ENCODE measurements at regions not wholly inside any gene's neighbourhood (a gene's known extent, or its start where the extent isn't known, plus 50 kb on each side); places are given as distances from the start of the nearest gene placed in this dataset.
A peak's percentile ranks its signal among the peaks of the same experiment; 100 is the strongest.

DNA sequence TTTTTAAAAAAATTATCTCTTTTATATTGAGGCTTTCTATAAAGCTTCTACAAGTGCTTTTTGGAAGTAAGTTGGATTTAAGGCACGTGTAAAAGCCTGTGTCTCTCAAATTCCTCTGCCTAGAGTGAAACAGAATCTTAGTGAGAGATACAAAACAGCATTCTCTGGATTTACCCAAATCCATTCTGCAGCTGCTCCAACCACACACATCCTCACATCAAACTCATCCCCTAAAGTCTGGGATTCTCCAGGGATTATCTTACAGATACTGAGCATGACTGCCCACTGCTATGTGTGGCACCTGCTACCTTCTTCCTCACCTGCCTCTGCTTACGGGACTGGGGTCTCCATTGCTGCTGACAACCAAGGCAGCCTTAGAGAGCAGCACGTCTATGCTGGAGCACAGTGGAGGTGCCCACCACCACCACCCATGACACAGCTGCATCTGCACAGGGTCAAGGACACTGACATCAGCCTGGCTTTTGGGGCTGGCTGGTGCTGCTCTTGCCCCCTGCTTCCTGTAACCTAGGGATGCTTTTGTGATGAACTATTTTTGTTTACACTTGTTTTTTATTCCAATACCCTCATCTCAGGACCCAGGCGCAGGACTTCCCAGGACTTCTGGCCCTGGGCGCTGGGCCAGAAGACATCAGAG lies 139.2 kb upstream of the NAMPT start:
- H2AK5ac ChIP-seq (ENCODE audit: low read length), result no peak overlapping the region
- no peak overlapping the region for H2BK12ac ChIP-seq (ENCODE audit: low read length)
- H3K4me1 ChIP-seq (ENCODE audit: control insufficient read depth in 1 of 2, insufficient read depth in 2 of 2, low read length in 2 of 2), result no peaks in the 10 kb centered on the region
- no peaks in the 10 kb centered on the region for H3K27me3 ChIP-seq (ENCODE audit: insufficient read depth, low read length)
- H3K79me2 ChIP-seq (ENCODE audit: control insufficient read depth, insufficient read depth, low read length, poor library complexity), result no peaks in the 10 kb centered on the region
- no peak overlapping the region for H4K12ac ChIP-seq (ENCODE audit: low read depth, low read length)
- no peak overlapping the region for H4K91ac ChIP-seq (ENCODE audit: low read depth, low read length)
- no peak overlapping the region for H3K18ac ChIP-seq (ENCODE audit: low read length)
- no peak overlapping the region for H3K4ac ChIP-seq (ENCODE audit: low read depth, low read length)
- H4K8ac ChIP-seq (ENCODE audit: low read depth, low read length), result no peak overlapping the region
- no peak overlapping the region for H3K14ac ChIP-seq (ENCODE audit: low read length)
- no peaks in the 10 kb centered on the region for H3K36me3 ChIP-seq (ENCODE audit: control insufficient read depth in 1 of 2, insufficient read depth in 2 of 2, low read length in 2 of 2)
- H3K27ac ChIP-seq (ENCODE audit: low read depth, low read length), result no peak overlapping the region
- peaks cover 4% of the 10 kb centered on the region for H3K9me3 ChIP-seq (ENCODE audit: insufficient read depth, low read depth, low read length)
- no peak for DNase-seq
- H2BK5ac ChIP-seq (ENCODE audit: low read depth, low read length, poor library complexity), result no peak overlapping the region
- H3K23ac ChIP-seq (ENCODE audit: low read length), result no peak overlapping the region
- H3K9ac ChIP-seq (ENCODE audit: low read length), result no peak overlapping the region
- no peaks in the 10 kb centered on the region for H3K79me1 ChIP-seq (ENCODE audit: low read length)
- peak overlapping the region; percentile 42 for H3K4me3 ChIP-seq (ENCODE audit: low read depth, low read length)
- no peak overlapping the region for H2BK120ac ChIP-seq (ENCODE audit: insufficient read depth, low read length, poor library complexity)
- H3K4me2 ChIP-seq (ENCODE audit: low read length), result no peak overlapping the region
- H2AFZ ChIP-seq (ENCODE audit: insufficient read depth, low read length, poor library complexity), result no peak overlapping the region
- no CpG with 5 or more reads among the region's 5 CpGs for whole genome bisulfite sequencing (ENCODE audit: extremely low coverage, insufficient coverage, insufficient read length)

DNA sequence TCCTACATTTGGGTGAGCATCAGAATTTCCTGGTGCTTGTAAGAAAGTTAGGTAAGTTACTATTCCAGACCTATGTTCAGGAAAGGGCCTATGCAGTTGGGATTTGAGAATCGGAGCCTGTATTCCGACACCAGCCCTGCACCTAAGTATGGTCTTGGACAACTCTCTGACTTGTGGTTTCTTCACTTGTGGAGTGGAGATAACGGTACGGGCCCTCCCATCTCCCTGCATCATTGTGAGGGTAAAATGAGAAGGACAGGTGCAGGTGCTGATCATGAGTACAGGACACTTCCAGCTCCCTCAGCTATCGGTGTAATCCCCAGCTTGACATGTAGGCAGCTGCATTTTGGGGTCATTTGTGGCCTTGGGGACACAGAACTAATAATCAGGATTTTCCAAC lies 138.3 kb upstream of the NAMPT start:
- no peak overlapping the region for H3K27ac ChIP-seq (ENCODE audit: low read depth, low read length)
- no peak overlapping the region for H3K4ac ChIP-seq (ENCODE audit: low read depth, low read length)
- no peak overlapping the region for H4K8ac ChIP-seq (ENCODE audit: low read depth, low read length)
- no peak overlapping the region for H3K23ac ChIP-seq (ENCODE audit: low read length)
- H3K9ac ChIP-seq (ENCODE audit: low read length), result no peak overlapping the region
- no peak overlapping the region for H2BK5ac ChIP-seq (ENCODE audit: low read depth, low read length, poor library complexity)
- H3K18ac ChIP-seq (ENCODE audit: low read length), result no peak overlapping the region
- H4K91ac ChIP-seq (ENCODE audit: low read depth, low read length), result no peak overlapping the region
- H3K27me3 ChIP-seq (ENCODE audit: insufficient read depth, low read length), result no peaks in the 10 kb centered on the region
- H2AFZ ChIP-seq (ENCODE audit: insufficient read depth, low read length, poor library complexity), result no peak overlapping the region
- H3K4me2 ChIP-seq (ENCODE audit: low read length), result no peak overlapping the region
- DNase-seq, result no peak
- H3K79me2 ChIP-seq (ENCODE audit: control insufficient read depth, insufficient read depth, low read length, poor library complexity), result no peaks in the 10 kb centered on the region
- H3K4me3 ChIP-seq (ENCODE audit: low read depth, low read length), result no peak overlapping the region
- H2BK12ac ChIP-seq (ENCODE audit: low read length), result no peak overlapping the region
- no peaks in the 10 kb centered on the region for H3K36me3 ChIP-seq (ENCODE audit: control insufficient read depth in 1 of 2, insufficient read depth in 2 of 2, low read length in 2 of 2)
- H3K9me3 ChIP-seq (ENCODE audit: insufficient read depth, low read depth, low read length), result peaks cover 4% of the 10 kb centered on the region
- H3K79me1 ChIP-seq (ENCODE audit: low read length), result no peaks in the 10 kb centered on the region
- no CpG with 5 or more reads among the region's 5 CpGs for WGBS (ENCODE audit: extremely low coverage, insufficient coverage, insufficient read length)
- no peaks in the 10 kb centered on the region for H3K4me1 ChIP-seq (ENCODE audit: control insufficient read depth in 1 of 2, insufficient read depth in 2 of 2, low read length in 2 of 2)
- no peak overlapping the region for H2BK120ac ChIP-seq (ENCODE audit: insufficient read depth, low read length, poor library complexity)
- H4K12ac ChIP-seq (ENCODE audit: low read depth, low read length), result no peak overlapping the region
- H3K14ac ChIP-seq (ENCODE audit: low read length), result no peak overlapping the region
- no peak overlapping the region for H2AK5ac ChIP-seq (ENCODE audit: low read length)

DNA sequence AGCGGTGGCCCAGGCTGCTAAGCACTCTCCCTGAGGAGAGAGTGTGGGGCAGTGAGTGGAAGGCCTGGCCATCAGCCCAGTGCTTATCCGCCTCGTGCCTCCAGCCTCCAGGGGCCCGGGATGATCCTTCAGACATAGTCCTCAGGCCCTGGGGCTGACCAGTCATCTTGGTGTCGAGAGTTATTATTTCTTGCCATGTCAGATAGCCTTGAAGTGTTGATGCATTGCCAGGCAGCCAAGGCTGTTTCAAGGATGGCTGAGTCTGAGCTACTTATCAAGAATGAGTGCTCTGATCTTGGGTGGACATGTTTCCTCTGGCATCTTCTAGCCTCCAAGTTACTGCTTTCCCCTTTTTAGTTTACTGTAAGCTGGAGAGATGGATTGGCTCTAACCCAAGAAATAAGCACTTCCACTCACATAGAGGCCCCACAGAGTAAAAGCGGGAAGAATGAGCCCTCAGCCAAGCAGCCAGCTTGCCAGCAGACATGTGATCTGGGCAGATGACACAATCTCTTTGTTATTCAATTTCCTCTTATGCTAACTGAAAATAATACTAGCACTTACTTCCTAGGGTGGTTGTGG lies 136.5 kb upstream of the NAMPT start:
- Histone ChIP-seq H4K8ac (ENCODE audit: low read depth, low read length) (no peak overlapping the region), H3K79me1 (ENCODE audit: low read length) (no peaks in the 10 kb centered on the region), H2BK5ac (ENCODE audit: low read depth, low read length, poor library complexity) (no peak overlapping the region), H3K4me1 (ENCODE audit: control insufficient read depth in 1 of 2, insufficient read depth in 2 of 2, low read length in 2 of 2) (no peaks in the 10 kb centered on the region), H3K36me3 (ENCODE audit: control insufficient read depth in 1 of 2, insufficient read depth in 2 of 2, low read length in 2 of 2) (no peaks in the 10 kb centered on the region), H3K4me2 (ENCODE audit: low read length) (no peak overlapping the region), H3K18ac (ENCODE audit: low read length) (no peak overlapping the region), H2AFZ (ENCODE audit: insufficient read depth, low read length, poor library complexity) (no peak overlapping the region), H4K12ac (ENCODE audit: low read depth, low read length) (no peak overlapping the region), H3K14ac (ENCODE audit: low read length) (no peak overlapping the region), H2BK120ac (ENCODE audit: insufficient read depth, low read length, poor library complexity) (no peak overlapping the region), H3K9me3 (ENCODE audit: insufficient read depth, low read depth, low read length) (peaks cover 4% of the 10 kb centered on the region), H2BK12ac (ENCODE audit: low read length) (no peak overlapping the region), H3K23ac (ENCODE audit: low read length) (no peak overlapping the region), H2AK5ac (ENCODE audit: low read length) (no peak overlapping the region), H3K4ac (ENCODE audit: low read depth, low read length) (no peak overlapping the region), H3K79me2 (ENCODE audit: control insufficient read depth, insufficient read depth, low read length, poor library complexity) (no peaks in the 10 kb centered on the region), H3K4me3 (ENCODE audit: low read depth, low read length) (no peak overlapping the region), H4K91ac (ENCODE audit: low read depth, low read length) (no peak overlapping the region), H3K9ac (ENCODE audit: low read length) (no peak overlapping the region), H3K27me3 (ENCODE audit: insufficient read depth, low read length) (no peaks in the 10 kb centered on the region), H3K27ac (ENCODE audit: low read depth, low read length) (no peak overlapping the region)
- WGBS (ENCODE audit: extremely low coverage, insufficient coverage, insufficient read length), result no CpG with 5 or more reads among the region's 6 CpGs
- DNase-seq, result peak; percentile 45 to 65

DNA sequence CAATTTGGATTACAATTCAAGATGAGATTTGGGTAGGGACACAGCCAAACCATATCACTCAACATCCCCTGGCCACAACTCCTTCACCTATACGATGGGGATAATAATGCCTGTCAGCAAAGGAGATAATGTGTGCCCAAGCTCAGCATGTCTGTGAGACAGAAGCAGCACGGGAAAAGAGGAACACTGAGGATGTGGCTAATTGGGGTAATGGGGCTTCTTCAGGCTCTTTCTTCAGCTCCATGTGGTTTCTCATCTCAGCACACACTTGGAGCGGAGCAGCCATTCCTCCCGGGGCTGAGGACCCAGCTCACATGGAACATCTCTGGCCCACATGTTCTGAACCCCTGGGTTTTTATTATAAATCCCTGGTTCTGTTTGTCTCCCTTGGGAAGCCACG lies 136.0 kb upstream of the NAMPT start:
- Histone ChIP-seq H3K79me1 (ENCODE audit: low read length) (no peaks in the 10 kb centered on the region), H2AFZ (ENCODE audit: insufficient read depth, low read length, poor library complexity) (no peak overlapping the region), H3K4me2 (ENCODE audit: low read length) (no peak overlapping the region), H3K36me3 (ENCODE audit: control insufficient read depth in 1 of 2, insufficient read depth in 2 of 2, low read length in 2 of 2) (no peaks in the 10 kb centered on the region), H4K91ac (ENCODE audit: low read depth, low read length) (no peak overlapping the region), H3K27ac (ENCODE audit: low read depth, low read length) (no peak overlapping the region), H3K23ac (ENCODE audit: low read length) (no peak overlapping the region), H4K8ac (ENCODE audit: low read depth, low read length) (no peak overlapping the region), H3K14ac (ENCODE audit: low read length) (no peak overlapping the region), H3K18ac (ENCODE audit: low read length) (no peak overlapping the region), H3K4me1 (ENCODE audit: control insufficient read depth in 1 of 2, insufficient read depth in 2 of 2, low read length in 2 of 2) (no peaks in the 10 kb centered on the region), H3K27me3 (ENCODE audit: insufficient read depth, low read length) (no peaks in the 10 kb centered on the region), H3K4ac (ENCODE audit: low read depth, low read length) (no peak overlapping the region), H3K9ac (ENCODE audit: low read length) (no peak overlapping the region), H4K12ac (ENCODE audit: low read depth, low read length) (no peak overlapping the region), H3K4me3 (ENCODE audit: low read depth, low read length) (no peak overlapping the region), H2BK120ac (ENCODE audit: insufficient read depth, low read length, poor library complexity) (no peak overlapping the region), H2AK5ac (ENCODE audit: low read length) (no peak overlapping the region), H3K79me2 (ENCODE audit: control insufficient read depth, insufficient read depth, low read length, poor library complexity) (no peaks in the 10 kb centered on the region), H3K9me3 (ENCODE audit: insufficient read depth, low read depth, low read length) (peaks cover 2% of the 10 kb centered on the region), H2BK5ac (ENCODE audit: low read depth, low read length, poor library complexity) (no peak overlapping the region), H2BK12ac (ENCODE audit: low read length) (no peak overlapping the region)
- no CpG with 5 or more reads among the region's 5 CpGs for WGBS (ENCODE audit: extremely low coverage, insufficient coverage, insufficient read length)
- no peak for DNase-seq
